Amygdala (tissue), 56 donors: ENCODE measurements at regions not wholly inside any gene's neighbourhood (a gene's known extent, or its start where the extent isn't known, plus 50 kb on each side); places are given as distances from the start of the nearest gene placed in this dataset.
A peak's percentile ranks its signal among the peaks of the same experiment; 100 is the strongest.
"Not testable (repeated sequence)": the region's sequence is repeated elsewhere in the genome, so short reads cannot be mapped to it uniquely, and the experiment has no call there.

ENCODE experiments used
- DNase-seq, 56 donors: peaks; one replicate each; lab custom pipeline; 2025; lab: John Stamatoyannopoulos, UW

- peak in 15 of 56 donors; percentile 7 to 54 (median 18) for DNase-seq
These were observed 220.8 kb upstream of the PRSS58 start for GRCh38 chr7:142478479-142479220.

GRCh38 chr7:142477801-142478200, 219.9 kb upstream of the PRSS58 start:
- not testable (repeated sequence) for DNase-seq

- DNase-seq, result no peak
These were observed 219.3 kb upstream of the PRSS58 start for GRCh38 chr7:142477079-142477651.

- DNase-seq, result no peak
These were observed 218.2 kb upstream of the PRSS58 start for GRCh38 chr7:142476077-142476476.

- DNase-seq, result no peak
These were observed 214.0 kb upstream of the PRSS58 start for GRCh38 chr7:142471820-142472219.

- DNase-seq, result no peak
These were observed 212.6 kb upstream of the PRSS58 start for GRCh38 chr7:142470544-142470830.

GRCh38 chr7:142469696-142470543, 212.1 kb upstream of the PRSS58 start:
- DNase-seq, result no peak

- DNase-seq, result no peak
These were observed 211.2 kb upstream of the PRSS58 start for GRCh38 chr7:142468871-142469665.

GRCh38 chr7:142467056-142467655, 209.3 kb upstream of the PRSS58 start:
- peak in 1 of 56 donors; percentile 13 for DNase-seq

- no peak for DNase-seq
These were observed 205.6 kb upstream of the PRSS58 start for GRCh38 chr7:142463401-142463850.

GRCh38 chr7:142461437-142461836, 203.6 kb upstream of the PRSS58 start:
- DNase-seq, result no peak

- no peak for DNase-seq
These were observed 202.7 kb upstream of the PRSS58 start for GRCh38 chr7:142460402-142461117.

- DNase-seq, result peak in 18 of 56 donors; percentile 6 to 52 (median 17)
These were observed 201.7 kb upstream of the PRSS58 start for GRCh38 chr7:142459551-142459963.

- no peak for DNase-seq
These were observed 199.4 kb upstream of the PRSS58 start for GRCh38 chr7:142457146-142457703.

- DNase-seq, result no peak
These were observed 197.5 kb upstream of the PRSS58 start for GRCh38 chr7:142455392-142455791.

- no peak for DNase-seq
These were observed 197.0 kb upstream of the PRSS58 start for GRCh38 chr7:142454862-142455261.

- DNase-seq, result no peak
These were observed 194.9 kb upstream of the PRSS58 start for GRCh38 chr7:142452791-142453190.

- DNase-seq, result no peak
These were observed 194.0 kb upstream of the PRSS58 start for GRCh38 chr7:142451817-142452216.

GRCh38 chr7:142451296-142451695, 193.4 kb upstream of the PRSS58 start:
- DNase-seq, result no peak
